Lung (tissue), 11 donors: ENCODE measurements at regions not wholly inside any gene's neighbourhood (a gene's known extent, or its start where the extent isn't known, plus 50 kb on each side); places are given as distances from the start of the nearest gene placed in this dataset.

Experiments
- ATAC-seq: fragments of 200-7000 bp; cut with Tn5 transposase; one replicate; pipeline ENCODE4 v1.9.1; 2020; ENCODE audit warnings: moderate number of reproducible peaks; ENCODE audit not compliant: insufficient read depth, low FRiP score
- DNase-seq, 3 donors: peaks; one replicate each; pipeline ENCODE4 v3.0.0-alpha.2; 2013 to 2017
- H3K27ac ChIP-seq, 2 donors: one replicate each; pipeline ENCODE4 v1.5.1; 2013; ENCODE audit warnings: mild to moderate bottlenecking in 2 of 2, moderate library complexity in 2 of 2, control low read depth in 1 of 2, inconsistent platforms in 1 of 2, low read depth in 1 of 2, low read length in 1 of 2
- H3K27me3 ChIP-seq, 3 donors: one replicate each; pipeline ENCODE4 v1.5.1; 2013; ENCODE audit warnings: low read length in 2 of 3; ENCODE audit not compliant: control insufficient read depth in 3 of 3, insufficient read depth in 3 of 3
- H3K36me3 ChIP-seq, 4 donors: one replicate each; pipeline ENCODE4 v1.5.1; 2013; ENCODE audit warnings: low read length in 4 of 4, mild to moderate bottlenecking in 1 of 4, moderate library complexity in 1 of 4; ENCODE audit not compliant: control insufficient read depth in 4 of 4, insufficient read depth in 4 of 4
- H3K4me1 ChIP-seq, 5 donors: one replicate each; pipeline ENCODE4 v1.5.1; 2013; ENCODE audit warnings: low read length in 5 of 5, mild to moderate bottlenecking in 2 of 5, moderate library complexity in 1 of 5; ENCODE audit not compliant: control insufficient read depth in 5 of 5, insufficient read depth in 5 of 5
- H3K4me3 ChIP-seq: one replicate; pipeline ENCODE4 v1.5.1; 2013; ENCODE audit warnings: mild to moderate bottlenecking, control low read depth, moderate library complexity
- H3K9ac ChIP-seq, 2 donors: one replicate each; pipeline ENCODE4 v1.5.1; 2013; ENCODE audit warnings: low read length in 2 of 2, control low read depth in 1 of 2; ENCODE audit not compliant: insufficient read depth in 1 of 2
- H3K9me3 ChIP-seq, 4 donors: one replicate each; pipeline ENCODE4 v1.5.1; 2013; ENCODE audit warnings: low read length in 3 of 4, mild to moderate bottlenecking in 1 of 4, moderate library complexity in 1 of 4; ENCODE audit not compliant: control insufficient read depth in 4 of 4, insufficient read depth in 3 of 4
- CTCF ChIP-seq: IDR thresholded peaks from 2 replicates; pipeline ENCODE4 v1.5.1; 2012; ENCODE audit warnings: mild to moderate bottlenecking; ENCODE audit errors: control extremely low read depth, extremely low read depth
- WGBS, 2 donors: extraction: QIAGEN DNeasy Blood & Tissue Kit; methylation state at CpG; one replicate each; pipeline ENCODE4 v1.1.7; 2013; 5-methylcytosine and 5-hydroxymethylcytosine counted together
- donor health status: control.
- donor health status: control.
- donor health status: Bipolar disorder and iron deficiency.
- donor health status: healthy.
- donor health status: DM: yes; HTN: yes; CAD: no.

- DNase-seq (no peak), ATAC-seq (no peak)
- 93% methylated on average over 9 of the region's 9 CpGs for WGBS, 2 donors
- Histone ChIP-seq H3K9me3 (no peaks in the 10 kb centered on the region), H3K36me3 (no peaks in the 10 kb centered on the region), H3K27me3 (no peaks in the 10 kb centered on the region), H3K9ac (no peak overlapping the region), H3K4me1 (no peaks in the 10 kb centered on the region), H3K27ac (no peak overlapping the region), H3K4me3 (no peak overlapping the region)
- TF ChIP-seq CTCF = no peak
Measured at GRCh38 chr22:48649031-48649430, 1178.6 kb downstream of the BRD1 start.

GRCh38 chr22:48647606-48648515, 1179.8 kb downstream of the BRD1 start:
- Histone ChIP-seq H3K36me3 (no peaks in the 10 kb centered on the region), H3K4me3 (no peak overlapping the region), H3K27me3 (no peaks in the 10 kb centered on the region), H3K27ac (no peak overlapping the region), H3K9ac (no peak overlapping the region), H3K9me3 (no peaks in the 10 kb centered on the region), H3K4me1 (no peaks in the 10 kb centered on the region)
- WGBS, 2 donors = 95% methylated on average over 25 of the region's 25 CpGs
- no peak for DNase-seq
- no peak for ATAC-seq
- no peak for TF ChIP-seq CTCF

GRCh38 chr22:48647051-48647450, 1180.6 kb downstream of the BRD1 start:
- no peaks in the 10 kb centered on the region for H3K4me1 ChIP-seq
- no peak for TF ChIP-seq CTCF
- 90 to 91% methylated on average over 13 of the region's 13 CpGs for WGBS, 2 donors
- H3K27ac ChIP-seq = no peak overlapping the region
- H3K9me3 ChIP-seq = no peaks in the 10 kb centered on the region
- ATAC-seq (no peak), DNase-seq (no peak)
- H3K27me3 ChIP-seq = no peaks in the 10 kb centered on the region
- H3K4me3 ChIP-seq = no peak overlapping the region
- H3K9ac ChIP-seq = no peak overlapping the region
- no peaks in the 10 kb centered on the region for H3K36me3 ChIP-seq
